Body of pancreas (tissue), 4 donors: ENCODE measurements at regions not wholly inside any gene's neighbourhood (a gene's known extent, or its start where the extent isn't known, plus 50 kb on each side); places are given as distances from the start of the nearest gene placed in this dataset.

Source experiments
- CTCF ChIP-seq, 7 experiments: fragments of 450-650 bp in 4 of 7; fragments of 200-600 bp in 3 of 7; sonication (generic) in 3 of 7; IDR thresholded peaks; one replicate each; pipeline ENCODE4 v1.5.1; 2016 to 2019; ENCODE audit warnings: antibody characterized with exemption in 7 of 7
- POLR2A ChIP-seq, 3 donors: fragments of 450-650 bp; IDR thresholded peaks; one replicate each; pipeline ENCODE4 v1.6.1; 2016; ENCODE audit warnings: antibody characterized with exemption in 3 of 3, mild to moderate bottlenecking in 2 of 3

- TF ChIP-seq POLR2A (IDR thresholded peaks at IDR 0.05) (no peak), CTCF (IDR thresholded peaks at IDR 0.05) (no peak)
Measured at GRCh38 chr2:39897273-39897672, 118.2 kb upstream of the THUMPD2 start.
